ENCODE measurements at regions not wholly inside any gene's neighbourhood (a gene's known extent, or its start where the extent isn't known, plus 50 kb on each side); places are given as distances from the start of the nearest gene placed in this dataset.

DNA sequence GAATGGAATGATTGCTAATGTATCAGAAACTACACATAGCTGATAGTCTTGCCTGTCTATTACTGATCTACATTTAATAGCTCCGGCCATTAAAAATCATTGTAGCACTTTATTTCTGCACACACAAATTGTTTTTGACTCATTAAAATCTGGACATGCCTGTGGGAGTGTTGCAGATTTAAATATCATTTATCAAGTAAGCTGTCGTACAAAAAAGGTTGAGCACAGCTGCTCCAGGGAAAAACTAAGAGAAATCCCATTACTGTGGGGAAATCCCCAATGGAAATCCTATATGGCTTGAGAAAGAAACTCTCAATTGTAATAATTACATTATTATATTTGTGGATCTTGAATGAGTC, 99.6 kb upstream of the CERS6 start:
- TF ChIP-seq, protein P1, sequence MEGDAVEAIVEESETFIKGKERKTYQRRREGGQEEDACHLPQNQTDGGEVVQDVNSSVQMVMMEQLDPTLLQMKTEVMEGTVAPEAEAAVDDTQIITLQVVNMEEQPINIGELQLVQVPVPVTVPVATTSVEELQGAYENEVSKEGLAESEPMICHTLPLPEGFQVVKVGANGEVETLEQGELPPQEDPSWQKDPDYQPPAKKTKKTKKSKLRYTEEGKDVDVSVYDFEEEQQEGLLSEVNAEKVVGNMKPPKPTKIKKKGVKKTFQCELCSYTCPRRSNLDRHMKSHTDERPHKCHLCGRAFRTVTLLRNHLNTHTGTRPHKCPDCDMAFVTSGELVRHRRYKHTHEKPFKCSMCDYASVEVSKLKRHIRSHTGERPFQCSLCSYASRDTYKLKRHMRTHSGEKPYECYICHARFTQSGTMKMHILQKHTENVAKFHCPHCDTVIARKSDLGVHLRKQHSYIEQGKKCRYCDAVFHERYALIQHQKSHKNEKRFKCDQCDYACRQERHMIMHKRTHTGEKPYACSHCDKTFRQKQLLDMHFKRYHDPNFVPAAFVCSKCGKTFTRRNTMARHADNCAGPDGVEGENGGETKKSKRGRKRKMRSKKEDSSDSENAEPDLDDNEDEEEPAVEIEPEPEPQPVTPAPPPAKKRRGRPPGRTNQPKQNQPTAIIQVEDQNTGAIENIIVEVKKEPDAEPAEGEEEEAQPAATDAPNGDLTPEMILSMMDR (IDR thresholded peaks at IDR 0.05; ENCODE audit: insufficient read depth, low read length, poor library complexity, severe bottlenecking) = no peak
- no peak for TF ChIP-seq EZH2phosphoT487 (conservative IDR thresholded peaks at IDR 0.05; ENCODE audit: low read length)
